Endothelial cell (in vitro differentiated cells): ENCODE measurements at regions not wholly inside any gene's neighbourhood (a gene's known extent, or its start where the extent isn't known, plus 50 kb on each side); places are given as distances from the start of the nearest gene placed in this dataset.

Experiments used
- DNase-seq: peaks from one replicate; pipeline ENCODE4 v3.0.0; 2021; ENCODE audit warnings: low spot score
- H3K27ac Mint-ChIP-seq: one replicate; pipeline ENCODE4 v1.8.0; 2021; ENCODE audit warnings: mixed read lengths, inconsistent platforms; ENCODE audit not compliant: unreplicated experiment
- H3K27me3 Mint-ChIP-seq: one replicate; pipeline ENCODE4 v1.8.0; 2021; ENCODE audit warnings: mild to moderate bottlenecking, moderate library complexity, mixed read lengths, inconsistent platforms; ENCODE audit not compliant: unreplicated experiment
- H3K36me3 Mint-ChIP-seq: one replicate; pipeline ENCODE4 v1.8.0; 2021; ENCODE audit warnings: mild to moderate bottlenecking, low read depth, mixed read lengths, inconsistent platforms; ENCODE audit not compliant: unreplicated experiment
- H3K4me1 Mint-ChIP-seq: one replicate; pipeline ENCODE4 v1.8.0; 2021; ENCODE audit warnings: mild to moderate bottlenecking, mixed read lengths, inconsistent platforms; ENCODE audit not compliant: unreplicated experiment
- H3K4me3 Mint-ChIP-seq: one replicate; pipeline ENCODE4 v1.8.0; 2021; ENCODE audit warnings: mild to moderate bottlenecking, mixed read lengths, inconsistent platforms; ENCODE audit not compliant: unreplicated experiment
- H3K9me3 Mint-ChIP-seq: one replicate; pipeline ENCODE4 v1.8.0; 2021; ENCODE audit warnings: mixed read lengths, inconsistent platforms; ENCODE audit not compliant: unreplicated experiment
- CTCF ChIP-seq: fragments of 200-600 bp; sonication (generic); IDR thresholded peaks from one replicate; pipeline ENCODE4 v1.5.0; 2021; ENCODE audit warnings: antibody characterized with exemption; ENCODE audit not compliant: unreplicated experiment

DNA sequence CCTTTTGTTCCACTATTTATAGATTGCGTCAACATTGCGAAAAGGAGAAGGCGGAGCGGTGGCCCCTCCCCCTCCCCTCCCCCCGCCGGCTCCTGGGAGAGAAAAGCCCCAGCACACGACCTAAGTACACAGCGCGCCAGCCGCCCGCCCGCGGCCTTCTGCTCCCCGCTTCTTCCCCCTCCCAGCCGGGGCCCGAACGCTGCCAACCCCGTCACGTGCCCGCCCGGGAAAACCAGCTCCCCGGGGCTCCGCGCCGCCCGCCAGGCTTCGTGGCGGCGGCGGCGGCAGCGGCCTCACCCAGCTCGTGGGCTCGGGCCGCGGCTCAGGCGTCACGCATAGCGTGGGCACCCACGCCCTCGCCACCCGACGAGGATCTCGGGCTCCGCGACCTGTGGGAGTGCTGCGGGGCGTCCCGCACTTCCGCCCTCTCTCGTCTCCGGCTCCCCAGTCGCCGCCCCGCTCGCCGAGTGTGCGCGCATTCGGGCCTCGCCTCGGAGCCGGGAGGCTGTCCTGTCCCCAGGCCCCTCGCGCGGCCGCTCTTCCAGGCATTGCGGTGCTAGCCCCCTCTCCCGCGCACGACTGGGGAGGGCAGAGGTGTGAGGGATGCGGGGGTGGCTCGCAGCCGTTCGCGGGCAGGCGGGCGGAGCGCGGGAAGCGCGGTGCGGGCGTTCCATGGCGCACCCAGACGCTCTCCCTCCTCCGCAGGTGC, 110.5 kb downstream of the KCNRG start:
- Mint-ChIP-seq H3K4me3 (peak overlapping the region; percentile 92), H3K9me3 (no peaks in the 10 kb centered on the region), H3K36me3 (peaks cover 4% of the 10 kb centered on the region), H3K27ac (no peak overlapping the region), H3K27me3 (peaks cover 34% of the 10 kb centered on the region), H3K4me1 (peaks cover 48% of the 10 kb centered on the region)
- no peak for TF ChIP-seq CTCF
- DNase-seq: peak; percentile 68

DNA sequence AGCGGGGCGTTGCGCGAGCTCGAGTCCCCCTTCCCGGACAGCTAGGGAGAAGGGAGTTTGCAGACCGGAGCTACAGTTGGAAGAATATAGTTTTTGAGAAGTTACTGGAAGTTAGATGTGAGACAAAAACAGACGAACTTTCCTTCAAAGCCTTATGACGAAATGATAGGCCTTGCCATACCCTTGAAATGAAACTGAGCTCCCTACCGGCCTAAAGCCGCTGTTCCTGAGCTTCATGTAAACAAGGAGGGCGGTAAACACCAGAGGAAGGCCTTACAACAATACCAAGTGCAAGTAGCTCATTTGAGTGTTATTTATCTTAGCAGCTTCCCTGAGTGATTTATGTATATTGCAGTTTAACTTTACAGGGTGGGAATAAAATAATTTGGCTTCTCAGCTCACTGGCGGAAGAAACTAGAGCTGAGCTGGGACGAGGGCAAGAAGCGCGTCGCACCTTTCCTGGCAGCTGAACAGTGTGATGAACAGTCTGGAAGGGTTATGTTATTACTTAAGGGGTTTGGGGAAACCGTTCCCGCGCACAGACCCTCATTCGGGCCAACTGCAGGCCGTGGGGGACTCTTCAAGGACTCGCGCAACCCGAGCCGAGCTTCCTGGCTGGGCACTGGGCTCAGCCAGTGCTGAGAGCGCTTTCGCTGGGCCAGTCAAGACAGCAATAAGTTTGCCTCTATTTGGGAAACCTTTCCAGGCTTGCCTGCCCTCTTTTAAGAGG, 111.2 kb downstream of the KCNRG start:
- no peaks in the 10 kb centered on the region for H3K9me3 Mint-ChIP-seq
- no peak for DNase-seq
- peaks cover 38% of the 10 kb centered on the region for H3K27me3 Mint-ChIP-seq
- peak overlapping the region; percentile 92 for H3K4me3 Mint-ChIP-seq
- H3K4me1 Mint-ChIP-seq: peaks cover 54% of the 10 kb centered on the region
- peak overlapping the region; percentile 67 for H3K27ac Mint-ChIP-seq
- no peak for TF ChIP-seq CTCF
- H3K36me3 Mint-ChIP-seq: peaks cover 4% of the 10 kb centered on the region

DNA sequence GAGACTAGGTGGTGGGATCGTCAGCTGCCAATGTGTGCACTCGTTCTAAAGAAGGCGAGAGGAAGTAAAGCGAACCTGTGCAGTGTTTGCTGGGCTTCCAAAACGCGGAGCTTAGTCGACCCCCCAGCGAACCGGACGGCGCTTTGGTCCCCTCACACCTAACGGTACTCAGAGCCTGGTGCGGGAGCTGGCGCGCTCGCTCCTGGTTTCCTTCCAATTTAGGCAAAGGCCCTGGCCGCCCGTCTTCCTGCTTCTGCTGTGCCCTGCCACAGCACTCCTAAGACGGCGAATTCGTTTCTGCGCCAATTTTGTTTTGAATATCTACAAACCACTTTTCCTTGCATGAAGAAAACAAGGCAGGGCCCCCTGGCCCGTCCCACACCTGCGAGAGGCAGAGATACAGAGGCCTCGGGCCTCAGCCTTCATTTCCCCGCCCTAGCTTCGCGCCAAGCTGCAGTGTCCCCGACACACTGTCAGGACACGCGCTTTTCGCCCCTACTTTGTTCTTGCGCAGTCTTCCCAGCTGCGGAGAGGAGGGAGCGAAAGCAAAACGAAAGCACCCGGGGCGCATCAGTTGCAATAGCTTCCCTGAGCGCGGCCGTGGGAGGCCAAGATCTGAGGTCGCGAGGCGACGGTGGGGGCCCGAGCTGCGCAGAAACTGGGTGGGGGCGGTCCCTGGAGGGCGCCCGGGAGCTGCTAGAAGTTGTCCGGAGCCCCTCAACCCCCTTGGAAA, 111.9 kb downstream of the KCNRG start:
- H3K9me3 Mint-ChIP-seq: no peaks in the 10 kb centered on the region
- peaks cover 39% of the 10 kb centered on the region for H3K27me3 Mint-ChIP-seq
- peaks cover 4% of the 10 kb centered on the region for H3K36me3 Mint-ChIP-seq
- H3K27ac Mint-ChIP-seq: no peak overlapping the region
- DNase-seq: peak; percentile 32
- no peak for TF ChIP-seq CTCF
- peaks cover 53% of the 10 kb centered on the region for H3K4me1 Mint-ChIP-seq
- H3K4me3 Mint-ChIP-seq: peak overlapping the region; percentile 92

DNA sequence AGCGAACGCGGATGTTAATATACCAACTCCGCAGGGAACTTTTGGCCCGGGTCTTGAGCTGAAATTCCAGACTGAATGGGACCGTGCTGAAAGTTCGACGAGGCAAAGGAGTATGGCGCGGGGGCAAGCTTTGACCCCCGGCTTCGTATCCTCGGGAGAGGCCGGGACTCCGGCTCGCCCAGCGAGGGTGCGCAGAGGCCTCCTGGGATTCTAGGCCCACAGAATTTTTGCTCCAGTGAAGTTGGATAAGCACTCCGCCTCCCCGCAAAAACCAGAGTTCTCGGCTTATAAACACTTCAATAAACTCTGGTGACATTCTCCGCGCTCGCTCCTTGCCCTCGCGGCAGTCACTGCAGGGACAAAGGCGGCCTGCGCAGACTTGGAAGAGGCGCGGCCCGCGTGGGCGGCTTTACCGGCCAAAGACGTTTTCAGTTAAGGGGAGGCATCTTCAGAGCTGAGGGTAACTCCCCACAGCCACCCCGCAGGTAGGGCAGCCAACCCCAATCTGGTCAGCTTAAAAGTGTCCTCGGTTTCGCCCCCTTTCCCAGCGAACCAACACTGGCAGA, 112.6 kb downstream of the KCNRG start:
- peak; percentile 35 for DNase-seq
- TF ChIP-seq CTCF: no peak
- H3K4me3 Mint-ChIP-seq: peak overlapping the region; percentile 74
- peaks cover 52% of the 10 kb centered on the region for H3K4me1 Mint-ChIP-seq
- no peak overlapping the region for H3K27ac Mint-ChIP-seq
- H3K27me3 Mint-ChIP-seq: peaks cover 45% of the 10 kb centered on the region
- H3K36me3 Mint-ChIP-seq: peaks cover 4% of the 10 kb centered on the region
- no peaks in the 10 kb centered on the region for H3K9me3 Mint-ChIP-seq
